GM23338 (cell line): ENCODE measurements at regions not wholly inside any gene's neighbourhood (a gene's known extent, or its start where the extent isn't known, plus 50 kb on each side); places are given as distances from the start of the nearest gene placed in this dataset.

ENCODE experiments used
- ATAC-seq: fragments of 200-7000 bp; cut with Tn5 transposase; 3 replicates; pipeline ENCODE4 v1.9.1; 2020
- DNase-seq: peaks from one replicate; pipeline ENCODE4 v3.0.0-alpha.2; 2015; ENCODE audit warnings: low spot score
- H2AFZ ChIP-seq: fragments of 200-600 bp; sonication (generic); 2 replicates; pipeline ENCODE4 v1.8.0; 2016; ENCODE audit warnings: antibody characterized with exemption, mild to moderate bottlenecking, moderate library complexity
- H3F3A ChIP-seq: fragments of 200-600 bp; sonication (generic); replicated peaks from 2 replicates; pipeline ENCODE4 v1.8.0; 2017; ENCODE audit warnings: antibody characterized with exemption, mixed run types, low read depth
- H3K27ac ChIP-seq: fragments of 200-600 bp; sonication (generic); 2 replicates; pipeline ENCODE4 v1.6.1; 2016; ENCODE audit warnings: low read depth
- H3K27me3 ChIP-seq: fragments of 200-600 bp; sonication (generic); 2 replicates; pipeline ENCODE4 v1.8.0; 2016; ENCODE audit warnings: mild to moderate bottlenecking, mixed run types, moderate library complexity; ENCODE audit not compliant: insufficient read depth
- H3K36me3 ChIP-seq: fragments of 200-600 bp; sonication (generic); 2 replicates; pipeline ENCODE4 v1.8.0; 2016; ENCODE audit warnings: mild to moderate bottlenecking; ENCODE audit not compliant: insufficient read depth
- H3K4me1 ChIP-seq: fragments of 200-600 bp; sonication (generic); 2 replicates; pipeline ENCODE4 v1.8.0; 2016; ENCODE audit warnings: mild to moderate bottlenecking, moderate library complexity; ENCODE audit not compliant: insufficient read depth
- H3K4me2 ChIP-seq: fragments of 200-600 bp; sonication (generic); 2 replicates; pipeline ENCODE4 v1.7.1; 2017; ENCODE audit warnings: mixed run types
- H3K4me3 ChIP-seq: fragments of 200-600 bp; sonication (generic); 2 replicates; pipeline ENCODE4 v1.6.1; 2016; ENCODE audit warnings: mixed run types
- H3K79me2 ChIP-seq: fragments of 200-600 bp; sonication (generic); replicated peaks from 2 replicates; pipeline ENCODE4 v1.8.0; 2017; ENCODE audit warnings: mild to moderate bottlenecking; ENCODE audit not compliant: insufficient read depth
- H3K9me2 ChIP-seq: fragments of 200-600 bp; sonication (generic); 2 replicates; pipeline ENCODE4 v1.8.0; 2017; ENCODE audit not compliant: insufficient read depth
- H4K20me1 ChIP-seq: fragments of 200-600 bp; sonication (generic); replicated peaks from 2 replicates; pipeline ENCODE4 v1.8.0; 2017; ENCODE audit warnings: mild to moderate bottlenecking; ENCODE audit not compliant: insufficient read depth
- H3K27ac Mint-ChIP-seq: 2 replicates; pipeline ENCODE4 v1.8.0; 2020; ENCODE audit warnings: inconsistent platforms, mild to moderate bottlenecking, moderate library complexity, mixed read lengths
- H3K27me3 Mint-ChIP-seq: 3 replicates; pipeline ENCODE4 v1.8.0; 2022; ENCODE audit warnings: low read depth, mild to moderate bottlenecking, moderate library complexity, mixed read lengths, inconsistent platforms; ENCODE audit not compliant: insufficient read depth, poor library complexity
- H3K36me3 Mint-ChIP-seq: 3 replicates; pipeline ENCODE4 v1.8.0; 2021; ENCODE audit warnings: low read depth, mild to moderate bottlenecking, inconsistent platforms, moderate library complexity, mixed read lengths
- H3K4me1 Mint-ChIP-seq: 3 replicates; pipeline ENCODE4 v1.8.0; 2020; ENCODE audit warnings: mild to moderate bottlenecking, inconsistent platforms, mixed read lengths
- H3K4me3 Mint-ChIP-seq: 3 replicates; pipeline ENCODE4 v1.8.0; 2021; ENCODE audit warnings: moderate library complexity, mild to moderate bottlenecking, inconsistent platforms, mixed read lengths
- H3K9me3 Mint-ChIP-seq: 3 replicates; pipeline ENCODE4 v1.8.0; 2020; ENCODE audit warnings: moderate library complexity, mild to moderate bottlenecking, inconsistent platforms, mixed read lengths
- CTCF ChIP-seq, 2 experiments: fragments of 200-600 bp in 1 of 2; sonication (generic) in 1 of 2; conservative IDR thresholded peaks; 2 replicates each; pipeline versions ENCODE4 v1.5.1 to v1.6.1; 2016 to 2017; ENCODE audit warnings: antibody characterized with exemption in 2 of 2, low read depth in 2 of 2, mild to moderate bottlenecking in 2 of 2, moderate library complexity in 1 of 2
- POLR2AphosphoS5 ChIP-seq: IDR thresholded peaks from 2 replicates; pipeline ENCODE4 v1.6.1; 2016; ENCODE audit warnings: antibody characterized with exemption, low read depth
- ZNF462 ChIP-seq: fragments of 250-450 bp; sonication (Bioruptor Pico); IDR thresholded peaks from 2 replicates; pipeline ENCODE4 v1.5.0; 2020; ENCODE audit warnings: mild to moderate bottlenecking, moderate library complexity

GRCh38 chr5:99060306-99061261, 131.8 kb upstream of the CHD1 start:
- Histone ChIP-seq H3K4me2 (no peak overlapping the region), H3K79me2 (no peaks in the 10 kb centered on the region), H2AFZ (no peak overlapping the region; the same call in 1 of the 2 replicates), H3K27ac (no peak overlapping the region), H3K4me1 (no peaks in the 10 kb centered on the region), H3K27me3 (no peaks in the 10 kb centered on the region), H3K9me2 (no peaks in the 10 kb centered on the region), H3K36me3 (no peaks in the 10 kb centered on the region), H4K20me1 (no peaks in the 10 kb centered on the region), H3K4me3 (no peak overlapping the region), H3F3A (no peaks in the 10 kb centered on the region)
- TF ChIP-seq ZNF462 (CRISPR knock-in tag) (no peak), CTCF (conservative IDR thresholded peaks at IDR 0.05; ENCODE audit: low read depth in 2 of 2) (peak; percentile 90 to 98), POLR2AphosphoS5 (no peak)
- Mint-ChIP-seq H3K36me3 (no peaks in the 10 kb centered on the region), H3K27me3 (peaks cover 3% of the 10 kb centered on the region), H3K4me3 (no peak overlapping the region), H3K4me1 (no peaks in the 10 kb centered on the region), H3K9me3 (no peaks in the 10 kb centered on the region), H3K27ac (no peak overlapping the region)
- ATAC-seq (peak; percentile 68), DNase-seq (peak; percentile 80)
